ENCODE measurements at regions not wholly inside any gene's neighbourhood (a gene's known extent, or its start where the extent isn't known, plus 50 kb on each side); places are given as distances from the start of the nearest gene placed in this dataset.

DNA sequence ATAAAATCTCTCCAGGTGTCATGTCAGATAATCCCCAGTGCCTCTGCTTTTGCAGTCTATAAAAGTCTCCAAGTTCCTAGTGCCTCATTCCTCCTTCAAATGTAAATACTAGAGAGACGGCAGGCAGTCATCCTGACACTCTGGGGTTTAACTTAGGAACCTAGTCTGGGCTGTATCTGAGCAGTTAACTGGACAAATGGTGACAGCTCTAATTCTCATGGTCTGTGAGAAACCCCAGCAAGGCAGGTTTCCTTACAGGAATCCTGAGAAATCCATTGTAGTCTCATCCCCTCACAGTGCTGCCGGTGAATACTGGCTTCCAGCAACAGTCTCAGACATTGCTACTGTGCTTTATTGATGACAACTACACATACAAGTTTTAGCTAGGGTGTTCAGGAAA, 246.8 kb downstream of the SNCA start:
- Histone ChIP-seq H3K4me3 (replicated peaks; ENCODE audit: insufficient read depth, low read length) (no peak overlapping the region), H3K27me3 (ENCODE audit: insufficient read depth, poor library complexity, severe bottlenecking) (no peaks in the 10 kb centered on the region), H3K27ac (replicated peaks) (no peak overlapping the region)
- no peak for DNase-seq (ENCODE audit: low read depth in 1 of 2, low spot score in 1 of 2)
- TF ChIP-seq POLR2AphosphoS5 (IDR thresholded peaks at IDR 0.05; ENCODE audit: low read depth) (no peak), SPI1 (IDR thresholded peaks at IDR 0.05; ENCODE audit: borderline replicate concordance, low read depth) (no peak), GABPA (IDR thresholded peaks at IDR 0.05; ENCODE audit: low read depth) (no peak)
- TF ChIP-seq, protein P1, sequence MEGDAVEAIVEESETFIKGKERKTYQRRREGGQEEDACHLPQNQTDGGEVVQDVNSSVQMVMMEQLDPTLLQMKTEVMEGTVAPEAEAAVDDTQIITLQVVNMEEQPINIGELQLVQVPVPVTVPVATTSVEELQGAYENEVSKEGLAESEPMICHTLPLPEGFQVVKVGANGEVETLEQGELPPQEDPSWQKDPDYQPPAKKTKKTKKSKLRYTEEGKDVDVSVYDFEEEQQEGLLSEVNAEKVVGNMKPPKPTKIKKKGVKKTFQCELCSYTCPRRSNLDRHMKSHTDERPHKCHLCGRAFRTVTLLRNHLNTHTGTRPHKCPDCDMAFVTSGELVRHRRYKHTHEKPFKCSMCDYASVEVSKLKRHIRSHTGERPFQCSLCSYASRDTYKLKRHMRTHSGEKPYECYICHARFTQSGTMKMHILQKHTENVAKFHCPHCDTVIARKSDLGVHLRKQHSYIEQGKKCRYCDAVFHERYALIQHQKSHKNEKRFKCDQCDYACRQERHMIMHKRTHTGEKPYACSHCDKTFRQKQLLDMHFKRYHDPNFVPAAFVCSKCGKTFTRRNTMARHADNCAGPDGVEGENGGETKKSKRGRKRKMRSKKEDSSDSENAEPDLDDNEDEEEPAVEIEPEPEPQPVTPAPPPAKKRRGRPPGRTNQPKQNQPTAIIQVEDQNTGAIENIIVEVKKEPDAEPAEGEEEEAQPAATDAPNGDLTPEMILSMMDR (IDR thresholded peaks at IDR 0.05; ENCODE audit: insufficient read depth, low read length): no peak
- TF ChIP-seq, protein P2, sequence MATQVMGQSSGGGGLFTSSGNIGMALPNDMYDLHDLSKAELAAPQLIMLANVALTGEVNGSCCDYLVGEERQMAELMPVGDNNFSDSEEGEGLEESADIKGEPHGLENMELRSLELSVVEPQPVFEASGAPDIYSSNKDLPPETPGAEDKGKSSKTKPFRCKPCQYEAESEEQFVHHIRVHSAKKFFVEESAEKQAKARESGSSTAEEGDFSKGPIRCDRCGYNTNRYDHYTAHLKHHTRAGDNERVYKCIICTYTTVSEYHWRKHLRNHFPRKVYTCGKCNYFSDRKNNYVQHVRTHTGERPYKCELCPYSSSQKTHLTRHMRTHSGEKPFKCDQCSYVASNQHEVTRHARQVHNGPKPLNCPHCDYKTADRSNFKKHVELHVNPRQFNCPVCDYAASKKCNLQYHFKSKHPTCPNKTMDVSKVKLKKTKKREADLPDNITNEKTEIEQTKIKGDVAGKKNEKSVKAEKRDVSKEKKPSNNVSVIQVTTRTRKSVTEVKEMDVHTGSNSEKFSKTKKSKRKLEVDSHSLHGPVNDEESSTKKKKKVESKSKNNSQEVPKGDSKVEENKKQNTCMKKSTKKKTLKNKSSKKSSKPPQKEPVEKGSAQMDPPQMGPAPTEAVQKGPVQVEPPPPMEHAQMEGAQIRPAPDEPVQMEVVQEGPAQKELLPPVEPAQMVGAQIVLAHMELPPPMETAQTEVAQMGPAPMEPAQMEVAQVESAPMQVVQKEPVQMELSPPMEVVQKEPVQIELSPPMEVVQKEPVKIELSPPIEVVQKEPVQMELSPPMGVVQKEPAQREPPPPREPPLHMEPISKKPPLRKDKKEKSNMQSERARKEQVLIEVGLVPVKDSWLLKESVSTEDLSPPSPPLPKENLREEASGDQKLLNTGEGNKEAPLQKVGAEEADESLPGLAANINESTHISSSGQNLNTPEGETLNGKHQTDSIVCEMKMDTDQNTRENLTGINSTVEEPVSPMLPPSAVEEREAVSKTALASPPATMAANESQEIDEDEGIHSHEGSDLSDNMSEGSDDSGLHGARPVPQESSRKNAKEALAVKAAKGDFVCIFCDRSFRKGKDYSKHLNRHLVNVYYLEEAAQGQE (IDR thresholded peaks at IDR 0.05; ENCODE audit: insufficient replicate concordance, low read depth): no peak

DNA sequence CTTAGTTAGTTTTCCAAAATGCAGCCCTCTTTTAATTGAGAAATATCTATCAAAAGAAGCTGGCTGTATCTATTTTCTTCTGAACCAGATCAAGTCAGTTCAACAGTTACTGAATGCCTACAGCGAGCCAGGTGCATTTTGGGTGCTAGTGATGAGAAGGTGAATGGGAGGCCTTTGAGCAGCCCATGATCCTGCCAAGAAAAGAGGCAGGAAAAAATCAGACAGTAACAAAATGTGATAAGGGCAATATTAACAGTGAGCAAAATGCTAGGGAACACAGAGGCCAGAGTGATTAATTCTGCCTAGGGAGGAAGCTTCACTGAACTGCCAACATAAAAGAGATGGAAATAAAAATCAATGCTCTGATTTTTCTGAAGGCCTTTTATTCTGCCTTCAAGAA, 248.5 kb downstream of the SNCA start:
- H3K27ac ChIP-seq (replicated peaks): no peak overlapping the region
- H3K27me3 ChIP-seq (ENCODE audit: insufficient read depth, poor library complexity, severe bottlenecking): no peaks in the 10 kb centered on the region
- DNase-seq (ENCODE audit: low read depth in 1 of 2, low spot score in 1 of 2): no peak
- TF ChIP-seq, protein P2 (IDR thresholded peaks at IDR 0.05; ENCODE audit: insufficient replicate concordance, low read depth): no peak
- TF ChIP-seq GABPA (IDR thresholded peaks at IDR 0.05; ENCODE audit: low read depth): no peak
- TF ChIP-seq POLR2AphosphoS5 (IDR thresholded peaks at IDR 0.05; ENCODE audit: low read depth): no peak
- no peak for TF ChIP-seq SPI1 (IDR thresholded peaks at IDR 0.05; ENCODE audit: borderline replicate concordance, low read depth)
- TF ChIP-seq, protein P1 (IDR thresholded peaks at IDR 0.05; ENCODE audit: insufficient read depth, low read length): no peak
- no peak overlapping the region for H3K4me3 ChIP-seq (replicated peaks; ENCODE audit: insufficient read depth, low read length)

DNA sequence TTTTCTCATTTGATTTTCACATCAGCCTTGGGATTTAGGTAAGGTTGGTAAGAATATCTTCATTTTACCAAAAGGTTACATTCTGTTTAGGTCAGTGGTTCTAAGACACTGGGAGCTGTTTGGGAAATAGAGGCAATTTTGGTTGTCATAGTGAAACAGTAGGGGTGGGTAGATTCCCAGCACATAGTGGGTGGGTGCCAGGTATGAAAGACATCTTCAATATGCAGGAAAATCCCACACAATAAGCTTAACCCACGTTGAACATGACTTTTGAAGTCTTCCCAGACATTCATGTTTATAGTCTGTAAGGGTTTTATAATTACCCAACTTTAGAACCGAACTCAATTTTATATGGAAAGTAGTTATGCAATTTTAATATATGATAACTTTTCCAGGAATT, 249.6 kb downstream of the SNCA start:
- DNase-seq (ENCODE audit: low read depth in 1 of 2, low spot score in 1 of 2): no peak
- H3K4me3 ChIP-seq (replicated peaks; ENCODE audit: insufficient read depth, low read length): no peak overlapping the region
- TF ChIP-seq POLR2AphosphoS5 (IDR thresholded peaks at IDR 0.05; ENCODE audit: low read depth): no peak
- no peak for TF ChIP-seq SPI1 (IDR thresholded peaks at IDR 0.05; ENCODE audit: borderline replicate concordance, low read depth)
- TF ChIP-seq GABPA (IDR thresholded peaks at IDR 0.05; ENCODE audit: low read depth): no peak
- TF ChIP-seq, protein P1 (IDR thresholded peaks at IDR 0.05; ENCODE audit: insufficient read depth, low read length): no peak
- no peaks in the 10 kb centered on the region for H3K27me3 ChIP-seq (ENCODE audit: insufficient read depth, poor library complexity, severe bottlenecking)
- H3K27ac ChIP-seq (replicated peaks): no peak overlapping the region

DNA sequence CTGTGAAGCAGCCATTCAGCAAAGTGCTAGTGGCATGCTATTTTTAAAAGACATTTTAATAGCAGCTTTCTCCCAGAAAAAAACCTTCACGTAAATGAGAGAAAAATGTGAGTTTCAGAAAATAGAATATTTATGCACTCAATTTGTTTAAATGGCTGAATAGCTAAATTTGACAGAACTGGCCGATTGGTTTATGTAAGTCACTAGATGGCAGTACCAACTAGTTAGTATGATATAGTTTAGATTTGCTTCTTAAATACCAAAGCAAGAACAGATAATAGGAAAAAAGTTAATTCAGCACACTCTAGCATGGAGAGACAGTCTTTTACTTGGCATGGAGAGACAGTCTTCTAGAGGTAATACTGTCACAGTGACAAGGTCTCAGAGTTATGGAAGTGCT, 250.1 kb downstream of the SNCA start:
- DNase-seq (ENCODE audit: low read depth in 1 of 2, low spot score in 1 of 2): no peak
- TF ChIP-seq GABPA (IDR thresholded peaks at IDR 0.05; ENCODE audit: low read depth) (no peak), SPI1 (IDR thresholded peaks at IDR 0.05; ENCODE audit: borderline replicate concordance, low read depth) (no peak), POLR2AphosphoS5 (IDR thresholded peaks at IDR 0.05; ENCODE audit: low read depth) (no peak)
- TF ChIP-seq, protein P2 (IDR thresholded peaks at IDR 0.05; ENCODE audit: insufficient replicate concordance, low read depth): no peak
- TF ChIP-seq, protein P1 (IDR thresholded peaks at IDR 0.05; ENCODE audit: insufficient read depth, low read length): no peak
- Histone ChIP-seq H3K27me3 (ENCODE audit: insufficient read depth, poor library complexity, severe bottlenecking) (no peaks in the 10 kb centered on the region), H3K27ac (replicated peaks) (no peak overlapping the region), H3K4me3 (replicated peaks; ENCODE audit: insufficient read depth, low read length) (no peak overlapping the region)

Measured in HL-60 (cell line).